ENCODE measurements at regions not wholly inside any gene's neighbourhood (a gene's known extent, or its start where the extent isn't known, plus 50 kb on each side); places are given as distances from the start of the nearest gene placed in this dataset.

DNA sequence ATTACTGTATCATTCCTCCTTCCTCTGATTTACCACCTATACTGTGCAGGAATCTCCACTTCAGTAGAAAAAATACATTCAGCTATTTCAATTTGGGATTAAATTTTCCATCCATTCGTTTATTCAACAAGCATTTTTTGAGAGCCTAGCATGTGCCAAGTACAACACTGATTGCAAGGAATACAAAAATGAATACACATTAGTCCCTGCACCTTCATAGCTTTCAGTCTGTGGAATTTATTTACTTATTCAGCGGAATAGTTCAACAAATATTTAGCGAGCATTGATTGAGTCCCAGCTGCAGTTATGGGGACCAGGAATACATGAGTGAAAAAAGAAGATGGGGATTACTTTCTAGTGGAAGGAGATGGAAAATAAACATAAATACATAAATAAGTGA, 606.8 kb upstream of the TBL1XR1 start:
- TF ChIP-seq, protein P1, sequence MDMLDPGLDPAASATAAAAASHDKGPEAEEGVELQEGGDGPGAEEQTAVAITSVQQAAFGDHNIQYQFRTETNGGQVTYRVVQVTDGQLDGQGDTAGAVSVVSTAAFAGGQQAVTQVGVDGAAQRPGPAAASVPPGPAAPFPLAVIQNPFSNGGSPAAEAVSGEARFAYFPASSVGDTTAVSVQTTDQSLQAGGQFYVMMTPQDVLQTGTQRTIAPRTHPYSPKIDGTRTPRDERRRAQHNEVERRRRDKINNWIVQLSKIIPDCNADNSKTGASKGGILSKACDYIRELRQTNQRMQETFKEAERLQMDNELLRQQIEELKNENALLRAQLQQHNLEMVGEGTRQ (IDR thresholded peaks at IDR 0.05; ENCODE audit: low read length) = no peak
- TF ChIP-seq SAP30 (IDR thresholded peaks at IDR 0.05; ENCODE audit: insufficient read depth, insufficient replicate concordance, low read length) (no peak), POLR2AphosphoS5 (IDR thresholded peaks at IDR 0.05; ENCODE audit: low read depth, low read length) (no peak), GABPA (IDR thresholded peaks at IDR 0.05; ENCODE audit: borderline replicate concordance, insufficient read depth, low read length) (no peak)
- TF ChIP-seq, protein P2, sequence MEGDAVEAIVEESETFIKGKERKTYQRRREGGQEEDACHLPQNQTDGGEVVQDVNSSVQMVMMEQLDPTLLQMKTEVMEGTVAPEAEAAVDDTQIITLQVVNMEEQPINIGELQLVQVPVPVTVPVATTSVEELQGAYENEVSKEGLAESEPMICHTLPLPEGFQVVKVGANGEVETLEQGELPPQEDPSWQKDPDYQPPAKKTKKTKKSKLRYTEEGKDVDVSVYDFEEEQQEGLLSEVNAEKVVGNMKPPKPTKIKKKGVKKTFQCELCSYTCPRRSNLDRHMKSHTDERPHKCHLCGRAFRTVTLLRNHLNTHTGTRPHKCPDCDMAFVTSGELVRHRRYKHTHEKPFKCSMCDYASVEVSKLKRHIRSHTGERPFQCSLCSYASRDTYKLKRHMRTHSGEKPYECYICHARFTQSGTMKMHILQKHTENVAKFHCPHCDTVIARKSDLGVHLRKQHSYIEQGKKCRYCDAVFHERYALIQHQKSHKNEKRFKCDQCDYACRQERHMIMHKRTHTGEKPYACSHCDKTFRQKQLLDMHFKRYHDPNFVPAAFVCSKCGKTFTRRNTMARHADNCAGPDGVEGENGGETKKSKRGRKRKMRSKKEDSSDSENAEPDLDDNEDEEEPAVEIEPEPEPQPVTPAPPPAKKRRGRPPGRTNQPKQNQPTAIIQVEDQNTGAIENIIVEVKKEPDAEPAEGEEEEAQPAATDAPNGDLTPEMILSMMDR (IDR thresholded peaks at IDR 0.05; ENCODE audit: control extremely low read depth in 1 of 3, insufficient read depth in 1 of 3, low read depth in 1 of 3, low read length in 3 of 3) = no peak
